ENCODE measurements at regions not wholly inside any gene's neighbourhood (a gene's known extent, or its start where the extent isn't known, plus 50 kb on each side); places are given as distances from the start of the nearest gene placed in this dataset.
A peak's percentile ranks its signal among the peaks of the same experiment; 100 is the strongest.

- no peak overlapping the region for H3K4me3 ChIP-seq (replicated peaks; ENCODE audit: low read depth, low read length)
- TF ChIP-seq, protein P1, sequence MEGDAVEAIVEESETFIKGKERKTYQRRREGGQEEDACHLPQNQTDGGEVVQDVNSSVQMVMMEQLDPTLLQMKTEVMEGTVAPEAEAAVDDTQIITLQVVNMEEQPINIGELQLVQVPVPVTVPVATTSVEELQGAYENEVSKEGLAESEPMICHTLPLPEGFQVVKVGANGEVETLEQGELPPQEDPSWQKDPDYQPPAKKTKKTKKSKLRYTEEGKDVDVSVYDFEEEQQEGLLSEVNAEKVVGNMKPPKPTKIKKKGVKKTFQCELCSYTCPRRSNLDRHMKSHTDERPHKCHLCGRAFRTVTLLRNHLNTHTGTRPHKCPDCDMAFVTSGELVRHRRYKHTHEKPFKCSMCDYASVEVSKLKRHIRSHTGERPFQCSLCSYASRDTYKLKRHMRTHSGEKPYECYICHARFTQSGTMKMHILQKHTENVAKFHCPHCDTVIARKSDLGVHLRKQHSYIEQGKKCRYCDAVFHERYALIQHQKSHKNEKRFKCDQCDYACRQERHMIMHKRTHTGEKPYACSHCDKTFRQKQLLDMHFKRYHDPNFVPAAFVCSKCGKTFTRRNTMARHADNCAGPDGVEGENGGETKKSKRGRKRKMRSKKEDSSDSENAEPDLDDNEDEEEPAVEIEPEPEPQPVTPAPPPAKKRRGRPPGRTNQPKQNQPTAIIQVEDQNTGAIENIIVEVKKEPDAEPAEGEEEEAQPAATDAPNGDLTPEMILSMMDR (IDR thresholded peaks at IDR 0.05; ENCODE audit: low read length, missing control alignments), result no peak
- DNase-seq (ENCODE audit: low read depth), result no peak
Observed at GRCh38 chr5:28421141-28421540, 1382.8 kb upstream of the CDH9 start.

GRCh38 chr5:28415791-28416443 is 1377.5 kb upstream of the CDH9 start:
- DNase-seq (ENCODE audit: low read depth), result no peak
- TF ChIP-seq, protein P1 (IDR thresholded peaks at IDR 0.05; ENCODE audit: low read length, missing control alignments), result no peak
- H3K4me3 ChIP-seq (replicated peaks; ENCODE audit: low read depth, low read length), result no peak overlapping the region

DNA sequence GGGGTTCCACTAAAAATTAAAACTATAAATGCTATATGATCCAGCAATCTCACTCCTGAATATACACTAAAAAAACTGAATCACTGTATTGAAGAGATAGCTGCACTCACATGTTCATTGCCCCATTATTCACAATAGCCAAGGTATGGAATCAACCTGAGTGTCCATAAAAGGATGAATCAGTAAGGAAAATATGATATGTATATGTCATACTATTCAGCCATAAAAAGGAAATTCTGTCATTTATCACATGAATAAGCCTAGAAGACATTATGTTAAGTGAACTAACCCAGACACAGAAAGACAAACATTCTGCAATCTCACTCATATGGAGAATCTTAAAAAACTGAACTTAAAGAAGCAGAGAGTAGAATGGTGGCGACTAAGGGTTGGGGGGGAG is 1376.2 kb upstream of the CDH9 start:
- H3K4me3 ChIP-seq (replicated peaks; ENCODE audit: low read depth, low read length), result no peak overlapping the region
- no peak for DNase-seq (ENCODE audit: low read depth)
- TF ChIP-seq, protein P1 (IDR thresholded peaks at IDR 0.05; ENCODE audit: low read length, missing control alignments), result no peak

DNA sequence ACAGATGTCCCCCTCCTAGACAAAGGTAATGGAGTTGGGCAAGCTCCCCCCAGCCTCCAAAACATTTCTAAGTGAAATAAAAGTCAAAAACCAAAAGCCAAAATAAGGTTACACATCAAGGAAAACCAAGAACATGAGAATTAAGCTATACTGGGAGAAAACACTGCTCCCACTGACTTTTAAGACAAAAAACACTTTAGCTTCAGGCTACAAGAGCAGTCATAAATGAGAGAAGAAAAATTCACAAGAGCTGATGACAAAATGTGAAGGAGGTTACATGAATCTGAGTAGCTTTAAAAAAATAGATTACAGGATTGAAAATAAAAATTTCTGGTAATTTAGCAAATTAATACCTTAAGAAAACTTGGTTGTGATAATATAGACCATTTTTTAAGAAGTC is 1370.3 kb upstream of the CDH9 start:
- DNase-seq (ENCODE audit: low read depth), result no peak
- TF ChIP-seq, protein P1 (IDR thresholded peaks at IDR 0.05; ENCODE audit: low read length, missing control alignments), result no peak
- no peak overlapping the region for H3K4me3 ChIP-seq (replicated peaks; ENCODE audit: low read depth, low read length)

GRCh38 chr5:28408186-28408585 is 1369.8 kb upstream of the CDH9 start:
- DNase-seq (ENCODE audit: low read depth), result peak; percentile 55
- TF ChIP-seq, protein P1 (IDR thresholded peaks at IDR 0.05; ENCODE audit: low read length, missing control alignments), result no peak
- no peak overlapping the region for H3K4me3 ChIP-seq (replicated peaks; ENCODE audit: low read depth, low read length)

DNA sequence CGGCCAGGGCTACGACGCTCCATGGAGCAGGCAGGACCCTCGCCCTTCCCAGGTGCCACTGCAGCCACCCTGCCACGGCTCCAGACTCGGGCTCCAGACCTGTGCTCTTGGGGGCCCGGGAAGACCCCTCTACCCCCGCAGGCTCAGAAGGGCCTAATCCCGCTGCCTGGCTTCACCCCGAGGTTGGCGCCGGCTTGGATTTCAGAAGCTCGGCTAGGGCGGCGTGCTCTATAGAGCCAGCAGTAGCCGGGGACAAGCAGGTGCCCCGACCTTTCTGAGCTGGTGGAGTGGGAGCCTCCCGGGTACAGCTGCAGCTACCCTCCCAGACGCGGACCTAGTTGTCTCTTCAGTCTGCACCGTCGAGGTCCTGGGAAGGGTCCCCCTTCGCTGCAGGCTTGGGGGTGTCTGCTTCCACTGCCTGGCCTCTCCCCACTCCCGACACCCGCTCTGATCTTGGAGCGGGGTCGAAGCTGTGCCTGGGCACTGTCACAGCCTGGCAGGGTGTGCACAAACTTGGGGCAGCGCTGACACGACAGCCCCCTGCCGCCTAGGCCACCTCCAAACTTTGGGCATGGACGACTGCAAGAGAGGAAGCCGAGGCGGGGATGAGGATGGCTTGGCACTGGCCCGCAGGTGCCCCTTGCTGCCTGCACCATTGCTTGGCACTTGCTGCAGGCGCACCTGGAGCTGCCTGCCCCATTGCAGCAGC is 1366.1 kb upstream of the CDH9 start:
- TF ChIP-seq, protein P1 (IDR thresholded peaks at IDR 0.05; ENCODE audit: low read length, missing control alignments), result no peak
- no peak for DNase-seq (ENCODE audit: low read depth)
- no peak overlapping the region for H3K4me3 ChIP-seq (replicated peaks; ENCODE audit: low read depth, low read length)

All from fibroblast of pulmonary artery (primary cell).